Endodermal cell (in vitro differentiated cells): ENCODE measurements at regions not wholly inside any gene's neighbourhood (a gene's known extent, or its start where the extent isn't known, plus 50 kb on each side); places are given as distances from the start of the nearest gene placed in this dataset.

Experiments
- DNase-seq: peaks from one replicate; pipeline ENCODE4 v3.0.0-alpha.2; 2017
- H3K27ac ChIP-seq: 2 replicates; pipeline ENCODE4 v1.5.1; 2013; ENCODE audit warnings: mild to moderate bottlenecking, low read depth, low read length, moderate library complexity
- H3K27me3 ChIP-seq: 2 replicates; pipeline ENCODE4 v1.6.1; 2013; ENCODE audit warnings: mild to moderate bottlenecking, low read length, moderate library complexity; ENCODE audit not compliant: insufficient read depth, control insufficient read depth, poor library complexity, severe bottlenecking
- H3K36me3 ChIP-seq: 2 replicates; pipeline ENCODE4 v1.7.0; 2013; ENCODE audit warnings: mild to moderate bottlenecking, low read length, moderate library complexity; ENCODE audit not compliant: control insufficient read depth, insufficient read depth
- H3K4me1 ChIP-seq: one replicate; pipeline ENCODE4 v1.7.0; 2013; ENCODE audit warnings: low read length; ENCODE audit not compliant: control insufficient read depth, insufficient read depth
- H3K4me3 ChIP-seq: 2 replicates; pipeline ENCODE4 v1.5.1; 2013; ENCODE audit warnings: mild to moderate bottlenecking, low read length, moderate library complexity
- H3K9ac ChIP-seq: 2 replicates; pipeline ENCODE4 v1.6.1; 2013; ENCODE audit warnings: mild to moderate bottlenecking, low read length, moderate library complexity; ENCODE audit not compliant: poor library complexity, severe bottlenecking; ENCODE audit errors: extremely low read depth
- H3K9me3 ChIP-seq: 2 replicates; pipeline ENCODE4 v1.6.1; 2013; ENCODE audit warnings: mild to moderate bottlenecking, low read length, moderate library complexity; ENCODE audit not compliant: control insufficient read depth
- H3K27ac Mint-ChIP-seq: 2 replicates; pipeline ENCODE4 v1.8.0; 2020; ENCODE audit warnings: mixed read lengths
- H3K27me3 Mint-ChIP-seq: 2 replicates; pipeline ENCODE4 v1.8.0; 2021; ENCODE audit warnings: mild to moderate bottlenecking, mixed read lengths; ENCODE audit not compliant: insufficient read depth
- H3K36me3 Mint-ChIP-seq: 2 replicates; pipeline ENCODE4 v1.8.0; 2020; ENCODE audit warnings: low read depth, mixed read lengths
- H3K4me1 Mint-ChIP-seq: 2 replicates; pipeline ENCODE4 v1.8.0; 2020; ENCODE audit warnings: mixed read lengths
- H3K4me3 Mint-ChIP-seq: 2 replicates; pipeline ENCODE4 v1.8.0; 2020; ENCODE audit warnings: mild to moderate bottlenecking, moderate library complexity, mixed read lengths
- H3K9me3 Mint-ChIP-seq: 2 replicates; pipeline ENCODE4 v1.8.0; 2020; ENCODE audit warnings: mild to moderate bottlenecking, mixed read lengths
- CTCF ChIP-seq: fragments of 200-600 bp; sonication (generic); conservative IDR thresholded peaks from 2 replicates; pipeline ENCODE4 v1.5.0; 2021; ENCODE audit warnings: antibody characterized with exemption, mild to moderate bottlenecking
- WGBS, 2 experiments: methylation state at CpG; one replicate each; pipeline versions ENCODE4 v1.1.5 to v1.1.7; 2013; ENCODE audit warnings: missing lambda C conversion rate in 2 of 2, mixed read lengths in 1 of 2; ENCODE audit not compliant: insufficient coverage in 1 of 2, insufficient read length in 1 of 2; 5-methylcytosine and 5-hydroxymethylcytosine counted together

- no peak overlapping the region for H3K27ac ChIP-seq
- H3K4me3 ChIP-seq: no peak overlapping the region
- TF ChIP-seq CTCF: no peak
- Mint-ChIP-seq H3K27me3 (no peaks in the 10 kb centered on the region), H3K4me3 (no peak overlapping the region), H3K9me3 (no peaks in the 10 kb centered on the region), H3K27ac (no peak overlapping the region), H3K36me3 (no peaks in the 10 kb centered on the region), H3K4me1 (peaks cover 8% of the 10 kb centered on the region)
- no peaks in the 10 kb centered on the region for H3K27me3 ChIP-seq
- no peaks in the 10 kb centered on the region for H3K9me3 ChIP-seq
- DNase-seq: no peak
- no peak overlapping the region for H3K9ac ChIP-seq
- no peaks in the 10 kb centered on the region for H3K4me1 ChIP-seq
- no peaks in the 10 kb centered on the region for H3K36me3 ChIP-seq
- WGBS, 2 experiments: 92 to 95% methylated on average over 7 of the region's 7 CpGs
Measured at GRCh38 chr11:109305009-109305408, 117.0 kb upstream of the C11orf87 start.

GRCh38 chr11:109306322-109306721 is 115.7 kb upstream of the C11orf87 start:
- WGBS, 2 experiments: 81 to 100% methylated on average over 2 of the region's 2 CpGs
- Histone ChIP-seq H3K4me1 (no peaks in the 10 kb centered on the region), H3K9me3 (no peaks in the 10 kb centered on the region), H3K27ac (no peak overlapping the region), H3K36me3 (no peaks in the 10 kb centered on the region), H3K4me3 (no peak overlapping the region), H3K9ac (no peak overlapping the region), H3K27me3 (no peaks in the 10 kb centered on the region)
- peaks cover 8% of the 10 kb centered on the region for H3K4me1 Mint-ChIP-seq
- H3K27me3 Mint-ChIP-seq: no peaks in the 10 kb centered on the region
- TF ChIP-seq CTCF: no peak
- no peak overlapping the region for H3K27ac Mint-ChIP-seq
- no peaks in the 10 kb centered on the region for H3K9me3 Mint-ChIP-seq
- H3K36me3 Mint-ChIP-seq: no peaks in the 10 kb centered on the region
- H3K4me3 Mint-ChIP-seq: no peak overlapping the region
- no peak for DNase-seq

GRCh38 chr11:109307366-109307765 is 114.6 kb upstream of the C11orf87 start:
- no peak for DNase-seq
- no peak overlapping the region for H3K4me3 Mint-ChIP-seq
- H3K36me3 Mint-ChIP-seq: no peaks in the 10 kb centered on the region
- Histone ChIP-seq H3K4me3 (no peak overlapping the region), H3K27me3 (no peaks in the 10 kb centered on the region), H3K9me3 (no peaks in the 10 kb centered on the region), H3K27ac (no peak overlapping the region), H3K4me1 (no peaks in the 10 kb centered on the region), H3K36me3 (no peaks in the 10 kb centered on the region), H3K9ac (no peak overlapping the region)
- TF ChIP-seq CTCF: no peak
- WGBS, 2 experiments: 92 to 95% methylated on average over 2 to 3 of the region's 3 CpGs
- no peaks in the 10 kb centered on the region for H3K9me3 Mint-ChIP-seq
- no peak overlapping the region for H3K27ac Mint-ChIP-seq
- H3K27me3 Mint-ChIP-seq: no peaks in the 10 kb centered on the region
- H3K4me1 Mint-ChIP-seq: peaks cover 3% of the 10 kb centered on the region
